Nephron (organoid): ENCODE measurements at regions not wholly inside any gene's neighbourhood (a gene's known extent, or its start where the extent isn't known, plus 50 kb on each side); places are given as distances from the start of the nearest gene placed in this dataset.

Experiments
- H3K27ac Mint-ChIP-seq, 3 experiments: 2 replicates each; pipeline ENCODE4 v1.8.0; 2020; ENCODE audit warnings: mixed read lengths in 3 of 3, mild to moderate bottlenecking in 2 of 3, moderate library complexity in 1 of 3
- H3K27me3 Mint-ChIP-seq: 2 replicates; pipeline ENCODE4 v1.8.0; 2021; ENCODE audit warnings: low read depth, mild to moderate bottlenecking, moderate library complexity, mixed read lengths
- H3K36me3 Mint-ChIP-seq: 2 replicates; pipeline ENCODE4 v1.8.0; 2020; ENCODE audit warnings: low read depth, mixed read lengths
- H3K4me1 Mint-ChIP-seq: 2 replicates; pipeline ENCODE4 v1.8.0; 2020; ENCODE audit warnings: mixed read lengths
- H3K4me3 Mint-ChIP-seq, 3 experiments: 2 replicates each; pipeline ENCODE4 v1.8.0; 2020; ENCODE audit warnings: mild to moderate bottlenecking in 3 of 3, mixed read lengths in 3 of 3, moderate library complexity in 2 of 3
- H3K9me3 Mint-ChIP-seq: 2 replicates; pipeline ENCODE4 v1.8.0; 2020; ENCODE audit warnings: mixed read lengths
- TF ChIP-seq, protein P1 (sequence below), 3 experiments: fragments of 200-600 bp; sonication (generic); IDR thresholded peaks; one replicate each; pipeline ENCODE4 v1.5.0; 2021; ENCODE audit warnings: antibody characterized with exemption in 3 of 3; ENCODE audit not compliant: unreplicated experiment in 3 of 3

DNA sequence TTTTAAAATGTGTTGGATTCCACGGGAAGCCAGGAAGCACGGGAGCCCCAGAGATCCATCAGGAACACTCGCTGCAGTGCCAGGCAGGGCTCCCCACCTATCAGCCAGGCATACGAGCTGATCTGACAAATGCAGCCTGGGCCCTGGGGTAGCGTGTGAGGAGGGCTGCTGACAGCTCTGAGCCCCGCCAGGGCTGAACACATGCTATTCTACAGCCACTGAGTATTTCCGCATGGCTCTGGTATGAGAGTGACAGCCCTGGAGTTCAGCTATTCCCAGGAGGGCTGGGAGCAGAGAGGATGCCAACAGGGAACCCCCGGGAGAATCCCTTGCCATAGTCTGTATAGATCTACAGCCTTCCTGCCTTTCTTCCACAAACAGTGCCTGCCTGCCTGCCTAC is 237.3 kb upstream of the ZMIZ1 start:
- H3K27ac Mint-ChIP-seq, result peak overlapping the region in 2 of 3 experiments; percentile 3 to 7
- H3K27me3 Mint-ChIP-seq, result peaks cover 16% of the 10 kb centered on the region
- peaks cover 7% of the 10 kb centered on the region for H3K9me3 Mint-ChIP-seq
- peaks cover 33% of the 10 kb centered on the region for H3K4me1 Mint-ChIP-seq
- no peak overlapping the region for H3K4me3 Mint-ChIP-seq
- H3K36me3 Mint-ChIP-seq, result no peaks in the 10 kb centered on the region
- TF ChIP-seq, protein P1, sequence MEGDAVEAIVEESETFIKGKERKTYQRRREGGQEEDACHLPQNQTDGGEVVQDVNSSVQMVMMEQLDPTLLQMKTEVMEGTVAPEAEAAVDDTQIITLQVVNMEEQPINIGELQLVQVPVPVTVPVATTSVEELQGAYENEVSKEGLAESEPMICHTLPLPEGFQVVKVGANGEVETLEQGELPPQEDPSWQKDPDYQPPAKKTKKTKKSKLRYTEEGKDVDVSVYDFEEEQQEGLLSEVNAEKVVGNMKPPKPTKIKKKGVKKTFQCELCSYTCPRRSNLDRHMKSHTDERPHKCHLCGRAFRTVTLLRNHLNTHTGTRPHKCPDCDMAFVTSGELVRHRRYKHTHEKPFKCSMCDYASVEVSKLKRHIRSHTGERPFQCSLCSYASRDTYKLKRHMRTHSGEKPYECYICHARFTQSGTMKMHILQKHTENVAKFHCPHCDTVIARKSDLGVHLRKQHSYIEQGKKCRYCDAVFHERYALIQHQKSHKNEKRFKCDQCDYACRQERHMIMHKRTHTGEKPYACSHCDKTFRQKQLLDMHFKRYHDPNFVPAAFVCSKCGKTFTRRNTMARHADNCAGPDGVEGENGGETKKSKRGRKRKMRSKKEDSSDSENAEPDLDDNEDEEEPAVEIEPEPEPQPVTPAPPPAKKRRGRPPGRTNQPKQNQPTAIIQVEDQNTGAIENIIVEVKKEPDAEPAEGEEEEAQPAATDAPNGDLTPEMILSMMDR (IDR thresholded peaks at IDR 0.05; ENCODE audit: unreplicated experiment in 3 of 3), result no peak

DNA sequence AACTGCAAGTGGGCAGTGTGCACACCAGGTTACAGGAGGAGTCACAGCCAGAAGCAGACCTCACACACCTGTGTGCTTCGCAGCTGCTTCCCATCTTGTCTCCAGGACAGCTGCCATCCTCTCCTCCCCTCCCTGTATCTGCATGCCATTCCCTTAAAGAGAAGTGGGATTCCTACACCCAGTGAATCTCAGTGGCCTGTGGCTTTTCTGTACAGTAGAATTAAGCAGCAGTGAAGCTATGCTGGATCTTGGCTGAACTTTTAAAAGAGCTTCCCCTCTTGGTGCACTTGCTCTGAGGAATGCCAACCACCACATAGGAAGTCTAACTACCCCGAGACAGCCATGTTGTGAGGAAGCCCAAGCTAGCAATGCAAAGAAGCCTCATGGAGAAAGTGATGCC is 236.5 kb upstream of the ZMIZ1 start:
- Mint-ChIP-seq H3K9me3 (peaks cover 7% of the 10 kb centered on the region), H3K4me3 (no peak overlapping the region), H3K4me1 (peaks cover 33% of the 10 kb centered on the region), H3K36me3 (no peaks in the 10 kb centered on the region), H3K27me3 (peaks cover 12% of the 10 kb centered on the region), H3K27ac (no peak overlapping the region)
- TF ChIP-seq, protein P1 (IDR thresholded peaks at IDR 0.05; ENCODE audit: unreplicated experiment in 3 of 3), result no peak

DNA sequence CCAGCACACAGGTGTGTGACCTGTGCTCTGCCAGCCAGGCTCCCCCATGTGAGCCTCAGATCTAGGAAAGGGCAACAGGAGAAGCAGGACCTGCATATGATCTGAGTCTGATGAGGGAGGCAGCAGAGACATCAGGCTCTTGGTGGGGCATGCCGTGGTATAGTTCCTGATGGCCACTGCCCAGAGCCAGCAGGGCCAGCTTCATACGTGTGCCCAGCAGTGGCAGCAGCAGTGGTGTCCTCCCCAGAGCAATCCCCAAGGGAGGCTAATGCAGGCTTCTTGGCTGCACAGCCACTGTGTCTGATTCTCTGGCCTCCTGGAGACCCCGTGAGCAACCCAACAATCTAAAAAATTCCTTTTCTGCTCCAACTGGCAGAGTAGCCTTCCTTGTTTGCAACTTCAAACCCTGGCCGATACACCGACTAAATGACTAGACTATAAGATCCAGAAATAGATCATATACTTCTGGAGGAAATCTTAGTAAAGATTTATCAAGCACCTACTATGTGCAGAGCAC is 230.6 kb upstream of the ZMIZ1 start:
- Mint-ChIP-seq H3K4me1 (peaks cover 21% of the 10 kb centered on the region), H3K9me3 (peaks cover 4% of the 10 kb centered on the region), H3K27ac (no peak overlapping the region), H3K36me3 (no peaks in the 10 kb centered on the region), H3K27me3 (peaks cover 8% of the 10 kb centered on the region), H3K4me3 (no peak overlapping the region)
- TF ChIP-seq, protein P1 (IDR thresholded peaks at IDR 0.05; ENCODE audit: unreplicated experiment in 3 of 3), result no peak

DNA sequence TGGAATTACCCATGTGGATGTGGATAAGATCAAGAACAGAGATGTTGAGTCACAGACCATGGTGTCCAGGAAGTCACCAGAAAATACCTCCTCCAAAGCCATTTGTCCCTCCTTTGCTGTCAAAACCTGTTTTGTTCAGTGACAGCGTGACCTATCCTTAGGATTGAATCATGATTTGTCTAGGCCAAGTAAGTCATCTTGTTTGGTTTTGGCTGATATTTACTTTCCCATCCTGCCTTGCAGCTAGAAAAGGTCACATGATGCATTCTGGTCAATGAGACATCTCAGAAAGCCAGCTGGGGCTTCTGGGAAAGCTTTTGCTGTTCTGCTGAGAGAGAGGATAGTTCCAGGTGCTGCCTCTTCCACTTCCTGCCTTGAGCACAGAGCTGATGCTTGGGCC is 225.3 kb upstream of the ZMIZ1 start:
- TF ChIP-seq, protein P1 (IDR thresholded peaks at IDR 0.05; ENCODE audit: unreplicated experiment in 3 of 3), result no peak
- Mint-ChIP-seq H3K27me3 (peaks cover 22% of the 10 kb centered on the region), H3K4me3 (no peak overlapping the region), H3K36me3 (no peaks in the 10 kb centered on the region), H3K4me1 (peaks cover 14% of the 10 kb centered on the region), H3K27ac (no peak overlapping the region), H3K9me3 (peaks cover 2% of the 10 kb centered on the region)

DNA sequence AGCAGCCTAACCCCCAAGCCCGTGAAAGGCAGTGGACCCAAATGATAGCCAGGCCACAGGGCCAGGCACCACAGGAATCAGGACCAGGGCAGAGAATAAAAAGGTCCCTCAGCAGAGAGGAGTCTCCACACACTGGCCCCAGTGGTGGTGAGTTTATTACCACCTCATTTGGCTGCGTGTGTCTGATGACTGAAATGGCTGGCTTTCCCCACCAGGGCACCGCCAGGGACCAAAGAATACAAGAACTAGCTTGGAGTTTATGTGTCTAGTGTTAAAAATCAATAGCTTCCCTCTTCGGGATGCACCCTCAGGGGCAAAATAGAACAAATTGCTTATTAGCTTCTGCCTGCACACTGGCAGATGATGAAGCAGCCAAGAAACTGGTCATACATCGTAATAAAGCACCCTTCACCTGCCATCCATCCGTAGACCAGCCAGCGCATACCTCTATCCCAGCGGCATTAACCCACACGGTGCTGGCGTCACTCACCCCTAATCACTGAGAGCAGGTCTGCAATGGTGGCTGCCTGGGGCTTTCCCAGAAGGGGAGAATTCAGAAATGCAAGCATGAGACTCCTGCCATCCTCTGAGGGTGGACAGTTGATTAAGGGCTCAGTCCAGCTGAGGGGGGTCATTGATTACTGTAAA is 223.7 kb upstream of the ZMIZ1 start:
- Mint-ChIP-seq H3K9me3 (peaks cover 2% of the 10 kb centered on the region), H3K4me3 (no peak overlapping the region), H3K36me3 (no peaks in the 10 kb centered on the region), H3K4me1 (peaks cover 18% of the 10 kb centered on the region), H3K27ac (no peak overlapping the region), H3K27me3 (peaks cover 22% of the 10 kb centered on the region)
- TF ChIP-seq, protein P1 (IDR thresholded peaks at IDR 0.05; ENCODE audit: unreplicated experiment in 3 of 3), result no peak

DNA sequence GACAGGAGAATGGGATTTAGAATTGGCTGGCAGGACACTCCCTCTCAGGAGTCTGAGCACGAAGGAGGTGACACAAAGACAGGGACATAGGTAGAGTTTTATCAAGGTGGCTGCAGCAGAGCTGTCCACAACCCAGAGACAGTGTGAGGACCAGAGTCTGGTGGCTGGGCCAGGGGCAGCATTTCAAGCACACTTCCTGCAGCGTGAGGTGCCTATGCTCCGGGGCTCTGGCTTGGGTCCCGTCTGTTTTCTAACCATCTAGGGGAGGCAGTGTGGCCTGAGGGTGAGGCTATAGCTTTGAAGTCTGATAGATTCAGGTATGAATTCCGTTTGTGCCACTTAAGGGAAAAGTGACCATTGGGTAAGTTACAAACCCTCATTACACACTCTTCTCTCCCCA is 222.7 kb upstream of the ZMIZ1 start:
- TF ChIP-seq, protein P1 (IDR thresholded peaks at IDR 0.05; ENCODE audit: unreplicated experiment in 3 of 3), result no peak
- Mint-ChIP-seq H3K27me3 (peaks cover 22% of the 10 kb centered on the region), H3K36me3 (no peaks in the 10 kb centered on the region), H3K4me1 (peaks cover 12% of the 10 kb centered on the region), H3K4me3 (no peak overlapping the region), H3K9me3 (peaks cover 2% of the 10 kb centered on the region), H3K27ac (no peak overlapping the region)
